ENCODE measurements at regions not wholly inside any gene's neighbourhood (a gene's known extent, or its start where the extent isn't known, plus 50 kb on each side); places are given as distances from the start of the nearest gene placed in this dataset.

DNA sequence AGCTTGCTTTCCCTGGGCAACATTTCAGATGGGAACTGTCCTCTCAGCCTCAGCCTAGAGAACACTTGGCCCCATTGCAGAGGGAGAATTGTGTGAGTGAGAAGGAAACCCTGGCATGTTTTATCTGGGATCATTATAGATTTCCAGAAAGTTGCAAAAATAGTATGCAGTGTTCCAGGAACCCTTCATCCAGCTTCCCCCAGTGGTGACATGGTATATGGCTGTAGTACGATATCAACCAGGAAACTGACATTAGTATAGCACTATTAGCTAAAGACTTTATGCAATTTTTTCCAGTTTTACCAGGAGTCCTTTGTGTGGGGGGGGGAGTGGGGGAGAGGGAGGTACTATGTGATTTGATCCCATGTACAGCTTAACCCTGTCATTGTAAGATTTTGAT is 166.2 kb upstream of the KBTBD8 start:
- TF ChIP-seq, protein P1, sequence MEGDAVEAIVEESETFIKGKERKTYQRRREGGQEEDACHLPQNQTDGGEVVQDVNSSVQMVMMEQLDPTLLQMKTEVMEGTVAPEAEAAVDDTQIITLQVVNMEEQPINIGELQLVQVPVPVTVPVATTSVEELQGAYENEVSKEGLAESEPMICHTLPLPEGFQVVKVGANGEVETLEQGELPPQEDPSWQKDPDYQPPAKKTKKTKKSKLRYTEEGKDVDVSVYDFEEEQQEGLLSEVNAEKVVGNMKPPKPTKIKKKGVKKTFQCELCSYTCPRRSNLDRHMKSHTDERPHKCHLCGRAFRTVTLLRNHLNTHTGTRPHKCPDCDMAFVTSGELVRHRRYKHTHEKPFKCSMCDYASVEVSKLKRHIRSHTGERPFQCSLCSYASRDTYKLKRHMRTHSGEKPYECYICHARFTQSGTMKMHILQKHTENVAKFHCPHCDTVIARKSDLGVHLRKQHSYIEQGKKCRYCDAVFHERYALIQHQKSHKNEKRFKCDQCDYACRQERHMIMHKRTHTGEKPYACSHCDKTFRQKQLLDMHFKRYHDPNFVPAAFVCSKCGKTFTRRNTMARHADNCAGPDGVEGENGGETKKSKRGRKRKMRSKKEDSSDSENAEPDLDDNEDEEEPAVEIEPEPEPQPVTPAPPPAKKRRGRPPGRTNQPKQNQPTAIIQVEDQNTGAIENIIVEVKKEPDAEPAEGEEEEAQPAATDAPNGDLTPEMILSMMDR (conservative IDR thresholded peaks at IDR 0.05; ENCODE audit: low read depth, low read length), result no peak
- no peak for TF ChIP-seq EZH2 (IDR thresholded peaks at IDR 0.05; ENCODE audit: low read length, unreplicated experiment)
